WTC11 (cell line): ENCODE measurements at regions not wholly inside any gene's neighbourhood (a gene's known extent, or its start where the extent isn't known, plus 50 kb on each side); places are given as distances from the start of the nearest gene placed in this dataset.

Experiments used
- AFF4 ChIP-seq: sonication (generic); formaldehyde crosslinking; IDR thresholded peaks from 2 replicates; pipeline ENCODE4 v1.8.1; 2023; ENCODE audit warnings: mild to moderate bottlenecking, missing genetic modification reagents, borderline replicate concordance
- AR ChIP-seq: fragments of 250-450 bp; sonication (Bioruptor Pico); IDR thresholded peaks from 2 replicates; pipeline ENCODE4 v1.9.0; 2021; ENCODE audit warnings: mild to moderate bottlenecking
- ARID4B ChIP-seq: sonication (generic); formaldehyde crosslinking; IDR thresholded peaks from 2 replicates; pipeline ENCODE4 v1.8.0; 2023; ENCODE audit warnings: missing genetic modification reagents, mild to moderate bottlenecking, borderline replicate concordance
- ATF1 ChIP-seq: sonication (generic); formaldehyde crosslinking; IDR thresholded peaks from 2 replicates; pipeline ENCODE4 v1.8.1; 2023; ENCODE audit warnings: mild to moderate bottlenecking, moderate library complexity, missing genetic modification reagents
- CTCF ChIP-seq: fragments of 200-600 bp; IDR thresholded peaks from 2 replicates; pipeline ENCODE4 v1.8.0; 2022; ENCODE audit warnings: antibody characterized with exemption
- ELF4 ChIP-seq: sonication (generic); formaldehyde crosslinking; IDR thresholded peaks from 2 replicates; pipeline ENCODE4 v1.8.1; 2022; ENCODE audit warnings: low read depth, mild to moderate bottlenecking, moderate library complexity, missing genetic modification reagents
- FOXK1 ChIP-seq: sonication (generic); formaldehyde crosslinking; IDR thresholded peaks from 2 replicates; pipeline ENCODE4 v1.8.0; 2022; ENCODE audit warnings: mild to moderate bottlenecking, moderate library complexity, missing genetic modification reagents
- NFYB ChIP-seq: sonication (generic); formaldehyde crosslinking; conservative IDR thresholded peaks from 2 replicates; pipeline ENCODE4 v1.8.0; 2022; ENCODE audit warnings: low read depth, missing genetic modification reagents
- NR3C1 ChIP-seq: sonication (generic); formaldehyde crosslinking; conservative IDR thresholded peaks from 2 replicates; pipeline ENCODE4 v1.8.1; 2023; ENCODE audit warnings: low read depth, mild to moderate bottlenecking, missing genetic modification reagents
- RELA ChIP-seq: sonication (generic); formaldehyde crosslinking; IDR thresholded peaks from 2 replicates; pipeline ENCODE4 v1.8.1; 2022; ENCODE audit warnings: missing genetic modification reagents, mild to moderate bottlenecking, borderline replicate concordance
- ZNF512 ChIP-seq: sonication (generic); formaldehyde crosslinking; IDR thresholded peaks from 2 replicates; pipeline ENCODE4 v1.8.1; 2022; ENCODE audit warnings: missing genetic modification reagents, borderline replicate concordance
- TF ChIP-seq, protein P1 (sequence below): sonication (generic); formaldehyde crosslinking; IDR thresholded peaks from 2 replicates; pipeline ENCODE4 v1.8.1; 2022; ENCODE audit warnings: low read depth, missing genetic modification reagents, borderline replicate concordance
- TF ChIP-seq, protein P2 (sequence below): sonication (generic); formaldehyde crosslinking; conservative IDR thresholded peaks from 2 replicates; pipeline ENCODE4 v1.8.1; 2023; ENCODE audit warnings: mild to moderate bottlenecking, low read depth, missing genetic modification reagents, moderate library complexity

- TF ChIP-seq CTCF: no peak
- TF ChIP-seq NR3C1 (CRISPR knock-in tag): no peak
- no peak for TF ChIP-seq ZNF512 (CRISPR knock-in tag)
- TF ChIP-seq, protein P1, sequence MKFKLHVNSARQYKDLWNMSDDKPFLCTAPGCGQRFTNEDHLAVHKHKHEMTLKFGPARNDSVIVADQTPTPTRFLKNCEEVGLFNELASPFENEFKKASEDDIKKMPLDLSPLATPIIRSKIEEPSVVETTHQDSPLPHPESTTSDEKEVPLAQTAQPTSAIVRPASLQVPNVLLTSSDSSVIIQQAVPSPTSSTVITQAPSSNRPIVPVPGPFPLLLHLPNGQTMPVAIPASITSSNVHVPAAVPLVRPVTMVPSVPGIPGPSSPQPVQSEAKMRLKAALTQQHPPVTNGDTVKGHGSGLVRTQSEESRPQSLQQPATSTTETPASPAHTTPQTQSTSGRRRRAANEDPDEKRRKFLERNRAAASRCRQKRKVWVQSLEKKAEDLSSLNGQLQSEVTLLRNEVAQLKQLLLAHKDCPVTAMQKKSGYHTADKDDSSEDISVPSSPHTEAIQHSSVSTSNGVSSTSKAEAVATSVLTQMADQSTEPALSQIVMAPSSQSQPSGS (CRISPR knock-in tag): no peak
- no peak for TF ChIP-seq NFYB
- no peak for TF ChIP-seq AFF4 (CRISPR knock-in tag)
- TF ChIP-seq ELF4 (CRISPR knock-in tag): no peak
- TF ChIP-seq FOXK1: no peak
- TF ChIP-seq, protein P2, sequence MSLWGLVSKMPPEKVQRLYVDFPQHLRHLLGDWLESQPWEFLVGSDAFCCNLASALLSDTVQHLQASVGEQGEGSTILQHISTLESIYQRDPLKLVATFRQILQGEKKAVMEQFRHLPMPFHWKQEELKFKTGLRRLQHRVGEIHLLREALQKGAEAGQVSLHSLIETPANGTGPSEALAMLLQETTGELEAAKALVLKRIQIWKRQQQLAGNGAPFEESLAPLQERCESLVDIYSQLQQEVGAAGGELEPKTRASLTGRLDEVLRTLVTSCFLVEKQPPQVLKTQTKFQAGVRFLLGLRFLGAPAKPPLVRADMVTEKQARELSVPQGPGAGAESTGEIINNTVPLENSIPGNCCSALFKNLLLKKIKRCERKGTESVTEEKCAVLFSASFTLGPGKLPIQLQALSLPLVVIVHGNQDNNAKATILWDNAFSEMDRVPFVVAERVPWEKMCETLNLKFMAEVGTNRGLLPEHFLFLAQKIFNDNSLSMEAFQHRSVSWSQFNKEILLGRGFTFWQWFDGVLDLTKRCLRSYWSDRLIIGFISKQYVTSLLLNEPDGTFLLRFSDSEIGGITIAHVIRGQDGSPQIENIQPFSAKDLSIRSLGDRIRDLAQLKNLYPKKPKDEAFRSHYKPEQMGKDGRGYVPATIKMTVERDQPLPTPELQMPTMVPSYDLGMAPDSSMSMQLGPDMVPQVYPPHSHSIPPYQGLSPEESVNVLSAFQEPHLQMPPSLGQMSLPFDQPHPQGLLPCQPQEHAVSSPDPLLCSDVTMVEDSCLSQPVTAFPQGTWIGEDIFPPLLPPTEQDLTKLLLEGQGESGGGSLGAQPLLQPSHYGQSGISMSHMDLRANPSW (CRISPR knock-in tag): no peak
- no peak for TF ChIP-seq AR
- no peak for TF ChIP-seq ARID4B
- no peak for TF ChIP-seq ATF1 (CRISPR knock-in tag)
- TF ChIP-seq RELA (CRISPR knock-in tag): no peak
Observed at GRCh38 chr1:236343246-236343870, 50.7 kb upstream of the EDARADD start.
